SK-N-SH (cell line): ENCODE measurements at regions not wholly inside any gene's neighbourhood (a gene's known extent, or its start where the extent isn't known, plus 50 kb on each side); places are given as distances from the start of the nearest gene placed in this dataset.

Experiments
- CTCF ChIA-PET: fragments of 300-600, 350-600 bp; formaldehyde crosslinking; extraction: SDS; loops from one replicate; lab custom pipeline; 2021; lab: Yijun Ruan, JAX
- POLR2A ChIA-PET: fragments of 350-600 bp; sonication (Branson Sonifier 250); formaldehyde crosslinking; extraction: SDS; loops from one replicate; lab custom pipeline; 2020; ENCODE audit warnings: antibody characterized with exemption, inconsistent platforms; lab: Yijun Ruan, JAX
- DNase-seq: peaks from one replicate; pipeline ENCODE4 v3.0.0; 2012
- H2AFZ ChIP-seq: fragments of 200-600 bp; sonication (generic); 2 replicates; pipeline ENCODE4 v1.8.1; 2016; ENCODE audit warnings: antibody characterized with exemption, mild to moderate bottlenecking, low read depth
- H3F3A ChIP-seq: fragments of 200-600 bp; sonication (generic); replicated peaks from 2 replicates; pipeline ENCODE3; 2016; ENCODE audit warnings: antibody characterized with exemption, mild to moderate bottlenecking; ENCODE audit not compliant: insufficient read depth
- H3K27ac ChIP-seq, 2 experiments: fragments of 200-500 bp in 1 of 2; fragments of 200-600 bp in 1 of 2; sonication (Bioruptor generic) in 1 of 2; sonication (generic), shearing (Covaris generic) in 1 of 2; 2 replicates each; pipeline versions ENCODE4 v1.5.1 to v1.6.1; 2014 to 2016; ENCODE audit warnings: low read depth in 2 of 2, inconsistent platforms in 1 of 2, low read length in 1 of 2, mild to moderate bottlenecking in 1 of 2, mixed read lengths in 1 of 2
- H3K27me3 ChIP-seq: fragments of 200-600 bp; sonication (generic), shearing (Covaris generic); 2 replicates; pipeline ENCODE4 v1.6.1; 2016; ENCODE audit warnings: mixed run types; ENCODE audit not compliant: insufficient read depth
- H3K36me3 ChIP-seq, 2 experiments: fragments of 200-500 bp in 1 of 2; fragments of 200-600 bp in 1 of 2; sonication (Bioruptor generic) in 1 of 2; sonication (generic) in 1 of 2; replicated peaks in 1 of 2; 2 replicates each; pipeline versions ENCODE3 to v1.5.1; 2014 to 2016; ENCODE audit warnings: low read length in 1 of 2, mild to moderate bottlenecking in 1 of 2; ENCODE audit not compliant: insufficient read depth in 2 of 2, control insufficient read depth in 1 of 2
- H3K4me1 ChIP-seq, 2 experiments: fragments of 200-500 bp in 1 of 2; fragments of 200-600 bp in 1 of 2; sonication (Bioruptor generic) in 1 of 2; sonication (generic), shearing (Covaris generic) in 1 of 2; 2 replicates each; pipeline versions ENCODE4 v1.5.1 to v1.6.1; 2014 to 2016; ENCODE audit warnings: low read depth in 1 of 2, low read length in 1 of 2, mixed run types in 1 of 2; ENCODE audit not compliant: insufficient read depth in 2 of 2, control insufficient read depth in 1 of 2
- H3K4me2 ChIP-seq: fragments of 200-600 bp; sonication (generic), shearing (Covaris generic); 2 replicates; pipeline ENCODE4 v1.6.1; 2017; ENCODE audit warnings: mixed run types
- H3K4me3 ChIP-seq, 2 experiments: fragments of 200-500 bp in 1 of 2; fragments of 200-600 bp in 1 of 2; sonication (Bioruptor generic) in 1 of 2; sonication (generic), shearing (Covaris generic) in 1 of 2; 2 replicates each; pipeline versions ENCODE4 v1.5.1 to v1.8.1; 2014 to 2016; ENCODE audit warnings: low read depth in 2 of 2, inconsistent platforms in 1 of 2, low read length in 1 of 2, mild to moderate bottlenecking in 1 of 2, mixed read lengths in 1 of 2, moderate library complexity in 1 of 2
- H3K79me2 ChIP-seq: fragments of 200-600 bp; sonication (generic); 2 replicates; pipeline ENCODE4 v1.8.1; 2017; ENCODE audit warnings: mild to moderate bottlenecking; ENCODE audit not compliant: insufficient read depth
- H3K9ac ChIP-seq: fragments of 200-600 bp; sonication (generic); 2 replicates; pipeline ENCODE4 v1.6.1; 2017; ENCODE audit warnings: mixed run types
- H3K9me2 ChIP-seq: fragments of 200-600 bp; sonication (generic); 2 replicates; pipeline ENCODE4 v1.6.1; 2017; ENCODE audit warnings: mixed run types
- H3K9me3 ChIP-seq: fragments of 200-600 bp; sonication (generic); 2 replicates; pipeline ENCODE4 v1.6.1; 2017; ENCODE audit warnings: mixed run types, mild to moderate bottlenecking, moderate library complexity
- H4K20me1 ChIP-seq: fragments of 200-600 bp; sonication (generic); 2 replicates; pipeline ENCODE4 v1.6.1; 2017; ENCODE audit warnings: mild to moderate bottlenecking, mixed run types; ENCODE audit not compliant: insufficient read depth
- ELF1 ChIP-seq: IDR thresholded peaks from 2 replicates; pipeline ENCODE4 v1.4.0; 2012
- EP300 ChIP-seq, 2 experiments: IDR thresholded peaks; 2 replicates each; pipeline versions ENCODE4 v1.4.0 to v1.6.1; 2012; ENCODE audit warnings: borderline replicate concordance in 1 of 2, low read depth in 1 of 2, low read length in 1 of 2
- EZH2phosphoT487 ChIP-seq: fragments of 200-600 bp; sonication (generic); IDR thresholded peaks from 2 replicates; pipeline ENCODE4 v1.6.1; 2017; ENCODE audit warnings: low read depth, mixed run types, mild to moderate bottlenecking, antibody characterized with exemption, moderate library complexity, borderline replicate concordance
- FOXJ3 ChIP-seq: sonication (generic); formaldehyde crosslinking; IDR thresholded peaks from 2 replicates; pipeline ENCODE4 v1.5.1; 2020; ENCODE audit warnings: mild to moderate bottlenecking, missing genetic modification reagents
- GABPA ChIP-seq: IDR thresholded peaks from 2 replicates; pipeline ENCODE4 v1.4.0; 2012; ENCODE audit warnings: low read depth, mild to moderate bottlenecking
- JUND ChIP-seq: IDR thresholded peaks from 2 replicates; pipeline ENCODE4 v1.4.0; 2012
- MEF2A ChIP-seq: IDR thresholded peaks from 2 replicates; pipeline ENCODE4 v1.4.0; 2012; ENCODE audit warnings: low read depth, borderline replicate concordance
- MXI1 ChIP-seq: IDR thresholded peaks from 2 replicates; pipeline ENCODE4 v1.6.1; 2012; ENCODE audit warnings: mild to moderate bottlenecking, low read depth, low read length, improper control_type of control experiment
- RAD21 ChIP-seq: IDR thresholded peaks from 2 replicates; pipeline ENCODE4 v1.6.1; 2012; ENCODE audit warnings: mild to moderate bottlenecking, low read length
- TEAD4 ChIP-seq: IDR thresholded peaks from 2 replicates; pipeline ENCODE4 v1.4.0; 2012; ENCODE audit warnings: mild to moderate bottlenecking, borderline replicate concordance; ENCODE audit not compliant: insufficient read depth
- WGBS: methylation state at CpG from one replicate; pipeline ENCODE4 v1.1.6; 2017; ENCODE audit warnings: low lambda C conversion rate; 5-methylcytosine and 5-hydroxymethylcytosine counted together
- TF ChIP-seq, protein P1 (sequence below): IDR thresholded peaks from 2 replicates; pipeline ENCODE4 v1.6.1; 2012; ENCODE audit warnings: mild to moderate bottlenecking, low read depth, low read length, moderate library complexity
- TF ChIP-seq, protein P2 (sequence below): IDR thresholded peaks from 2 replicates; pipeline ENCODE4; 2012
- TF ChIP-seq, protein P3 (sequence below): fragments of 150-350 bp; IDR thresholded peaks from 2 replicates; pipeline ENCODE4 v1.6.1; 2016; ENCODE audit warnings: mild to moderate bottlenecking, low read depth, low read length
- TF ChIP-seq, protein P4 (sequence below): IDR thresholded peaks from 2 replicates; pipeline ENCODE4 v1.4.0; 2012; ENCODE audit warnings: low read depth

DNA sequence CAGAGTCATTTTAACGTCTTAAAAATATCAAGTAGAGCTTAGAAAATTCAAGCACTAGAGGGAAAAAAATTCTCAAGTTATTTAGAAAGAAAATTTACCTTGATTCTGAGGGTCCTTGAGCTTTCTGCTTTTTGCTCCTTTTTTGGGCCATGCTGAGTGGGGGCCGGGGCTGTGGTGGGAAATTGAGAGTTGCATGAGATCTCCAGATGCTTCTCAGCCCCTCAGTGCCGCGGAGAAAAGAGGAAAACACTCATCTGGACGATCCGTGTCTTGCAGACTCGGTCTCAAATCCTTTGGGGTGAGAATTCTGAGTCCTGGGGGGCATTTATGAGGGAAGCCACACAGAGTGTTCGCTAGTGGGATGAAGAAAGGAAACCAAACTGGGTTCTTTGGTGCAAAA, 700.8 kb downstream of the TBC1D22A start (continued):
- TF ChIP-seq ELF1 (no peak), MXI1 (no peak), GABPA (no peak)
- TF ChIP-seq, all 33 proteins: peak for 0

DNA sequence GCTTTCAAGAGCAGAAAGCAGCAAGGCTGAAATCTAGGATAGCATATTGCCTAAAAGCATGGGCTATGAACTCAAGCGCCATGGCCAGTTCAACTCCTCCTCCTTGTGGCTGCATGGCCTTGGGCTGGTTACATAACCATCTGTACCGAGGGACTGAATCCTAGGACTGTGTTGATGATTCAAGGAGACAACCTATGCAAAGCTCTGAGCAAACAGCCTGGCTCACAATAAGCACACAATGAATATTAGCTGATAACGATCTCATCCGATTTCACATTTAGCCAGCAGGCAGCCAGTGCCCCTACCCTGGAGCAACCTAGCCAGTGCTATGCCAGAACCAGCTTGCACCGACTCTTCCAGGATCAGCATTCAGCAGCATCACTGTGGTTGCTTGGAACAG, 698.4 kb downstream of the TBC1D22A start:
- ChIA-PET POLR2A (no interaction called here), CTCF (no interaction called here)
- Histone ChIP-seq H3K9me2 (no peaks in the 10 kb centered on the region), H3K27me3 (no peaks in the 10 kb centered on the region), H3K4me1 (no peaks in the 10 kb centered on the region), H2AFZ (no peak overlapping the region), H3K79me2 (no peaks in the 10 kb centered on the region), H3K9ac (no peak overlapping the region), H3K27ac (no peak overlapping the region), H3K4me2 (no peak overlapping the region), H3K9me3 (no peaks in the 10 kb centered on the region), H3F3A (no peaks in the 10 kb centered on the region), H3K4me3 (no peak overlapping the region), H3K36me3 (no peaks in the 10 kb centered on the region), H4K20me1 (no peaks in the 10 kb centered on the region)
- DNase-seq = no peak
- no peak for TF ChIP-seq EZH2phosphoT487
- TF ChIP-seq JUND = no peak
- TF ChIP-seq, protein P1, sequence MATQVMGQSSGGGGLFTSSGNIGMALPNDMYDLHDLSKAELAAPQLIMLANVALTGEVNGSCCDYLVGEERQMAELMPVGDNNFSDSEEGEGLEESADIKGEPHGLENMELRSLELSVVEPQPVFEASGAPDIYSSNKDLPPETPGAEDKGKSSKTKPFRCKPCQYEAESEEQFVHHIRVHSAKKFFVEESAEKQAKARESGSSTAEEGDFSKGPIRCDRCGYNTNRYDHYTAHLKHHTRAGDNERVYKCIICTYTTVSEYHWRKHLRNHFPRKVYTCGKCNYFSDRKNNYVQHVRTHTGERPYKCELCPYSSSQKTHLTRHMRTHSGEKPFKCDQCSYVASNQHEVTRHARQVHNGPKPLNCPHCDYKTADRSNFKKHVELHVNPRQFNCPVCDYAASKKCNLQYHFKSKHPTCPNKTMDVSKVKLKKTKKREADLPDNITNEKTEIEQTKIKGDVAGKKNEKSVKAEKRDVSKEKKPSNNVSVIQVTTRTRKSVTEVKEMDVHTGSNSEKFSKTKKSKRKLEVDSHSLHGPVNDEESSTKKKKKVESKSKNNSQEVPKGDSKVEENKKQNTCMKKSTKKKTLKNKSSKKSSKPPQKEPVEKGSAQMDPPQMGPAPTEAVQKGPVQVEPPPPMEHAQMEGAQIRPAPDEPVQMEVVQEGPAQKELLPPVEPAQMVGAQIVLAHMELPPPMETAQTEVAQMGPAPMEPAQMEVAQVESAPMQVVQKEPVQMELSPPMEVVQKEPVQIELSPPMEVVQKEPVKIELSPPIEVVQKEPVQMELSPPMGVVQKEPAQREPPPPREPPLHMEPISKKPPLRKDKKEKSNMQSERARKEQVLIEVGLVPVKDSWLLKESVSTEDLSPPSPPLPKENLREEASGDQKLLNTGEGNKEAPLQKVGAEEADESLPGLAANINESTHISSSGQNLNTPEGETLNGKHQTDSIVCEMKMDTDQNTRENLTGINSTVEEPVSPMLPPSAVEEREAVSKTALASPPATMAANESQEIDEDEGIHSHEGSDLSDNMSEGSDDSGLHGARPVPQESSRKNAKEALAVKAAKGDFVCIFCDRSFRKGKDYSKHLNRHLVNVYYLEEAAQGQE = no peak
- TF ChIP-seq GABPA = no peak
- TF ChIP-seq RAD21 = no peak
- no peak for TF ChIP-seq MEF2A
- no peak for TF ChIP-seq EP300 (IDR thresholded peaks at IDR 0.05; ENCODE audit: borderline replicate concordance in 1 of 2, low read depth in 1 of 2, low read length in 1 of 2)
- TF ChIP-seq FOXJ3 (CRISPR knock-in tag) = no peak
- TF ChIP-seq TEAD4 = no peak
- TF ChIP-seq, protein P2, sequence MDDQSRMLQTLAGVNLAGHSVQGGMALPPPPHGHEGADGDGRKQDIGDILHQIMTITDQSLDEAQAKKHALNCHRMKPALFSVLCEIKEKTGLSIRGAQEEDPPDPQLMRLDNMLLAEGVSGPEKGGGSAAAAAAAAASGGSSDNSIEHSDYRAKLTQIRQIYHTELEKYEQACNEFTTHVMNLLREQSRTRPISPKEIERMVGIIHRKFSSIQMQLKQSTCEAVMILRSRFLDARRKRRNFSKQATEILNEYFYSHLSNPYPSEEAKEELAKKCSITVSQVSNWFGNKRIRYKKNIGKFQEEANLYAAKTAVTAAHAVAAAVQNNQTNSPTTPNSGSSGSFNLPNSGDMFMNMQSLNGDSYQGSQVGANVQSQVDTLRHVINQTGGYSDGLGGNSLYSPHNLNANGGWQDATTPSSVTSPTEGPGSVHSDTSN = no peak
- TF ChIP-seq, protein P3, sequence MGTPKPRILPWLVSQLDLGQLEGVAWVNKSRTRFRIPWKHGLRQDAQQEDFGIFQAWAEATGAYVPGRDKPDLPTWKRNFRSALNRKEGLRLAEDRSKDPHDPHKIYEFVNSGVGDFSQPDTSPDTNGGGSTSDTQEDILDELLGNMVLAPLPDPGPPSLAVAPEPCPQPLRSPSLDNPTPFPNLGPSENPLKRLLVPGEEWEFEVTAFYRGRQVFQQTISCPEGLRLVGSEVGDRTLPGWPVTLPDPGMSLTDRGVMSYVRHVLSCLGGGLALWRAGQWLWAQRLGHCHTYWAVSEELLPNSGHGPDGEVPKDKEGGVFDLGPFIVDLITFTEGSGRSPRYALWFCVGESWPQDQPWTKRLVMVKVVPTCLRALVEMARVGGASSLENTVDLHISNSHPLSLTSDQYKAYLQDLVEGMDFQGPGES = no peak
- TF ChIP-seq, protein P4, sequence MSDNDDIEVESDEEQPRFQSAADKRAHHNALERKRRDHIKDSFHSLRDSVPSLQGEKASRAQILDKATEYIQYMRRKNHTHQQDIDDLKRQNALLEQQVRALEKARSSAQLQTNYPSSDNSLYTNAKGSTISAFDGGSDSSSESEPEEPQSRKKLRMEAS = no peak
- WGBS = 32% methylated on average over 3 of the region's 5 CpGs
